ENCODE measurements at regions not wholly inside any gene's neighbourhood (a gene's known extent, or its start where the extent isn't known, plus 50 kb on each side); places are given as distances from the start of the nearest gene placed in this dataset.
A peak's percentile ranks its signal among the peaks of the same experiment; 100 is the strongest.
"Not testable (repeated sequence)": the region's sequence is repeated elsewhere in the genome, so short reads cannot be mapped to it uniquely, and the experiment has no call there.

DNA sequence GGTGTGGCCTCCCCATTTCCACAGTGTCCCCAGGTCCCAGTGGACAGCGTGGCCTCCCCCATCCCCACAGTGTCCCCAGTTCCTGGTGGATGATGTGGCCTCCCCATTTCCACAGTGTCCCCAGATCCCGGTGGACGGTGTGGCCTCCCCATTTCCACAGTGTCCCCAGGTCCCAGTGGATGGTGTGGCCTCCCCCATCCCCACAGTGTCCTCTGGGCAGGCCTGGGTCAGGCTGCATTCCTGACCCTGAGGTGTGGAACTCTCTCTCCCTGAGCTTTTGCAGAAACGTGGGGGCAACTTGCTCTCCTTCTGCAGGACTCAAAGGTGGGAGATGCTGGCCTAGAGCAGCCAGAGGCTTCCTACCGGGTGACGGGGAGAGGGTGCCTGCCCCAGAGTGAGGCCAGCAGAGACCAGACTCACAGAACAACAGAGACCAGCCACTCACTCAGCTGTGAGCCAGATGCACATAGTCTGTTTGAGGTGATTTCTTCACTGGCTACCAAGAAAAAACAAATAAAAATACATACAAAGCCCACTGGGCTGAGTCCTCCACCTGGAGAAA, 85.8 kb upstream of the FGF3 start:
- no peak for DNase-seq

DNA sequence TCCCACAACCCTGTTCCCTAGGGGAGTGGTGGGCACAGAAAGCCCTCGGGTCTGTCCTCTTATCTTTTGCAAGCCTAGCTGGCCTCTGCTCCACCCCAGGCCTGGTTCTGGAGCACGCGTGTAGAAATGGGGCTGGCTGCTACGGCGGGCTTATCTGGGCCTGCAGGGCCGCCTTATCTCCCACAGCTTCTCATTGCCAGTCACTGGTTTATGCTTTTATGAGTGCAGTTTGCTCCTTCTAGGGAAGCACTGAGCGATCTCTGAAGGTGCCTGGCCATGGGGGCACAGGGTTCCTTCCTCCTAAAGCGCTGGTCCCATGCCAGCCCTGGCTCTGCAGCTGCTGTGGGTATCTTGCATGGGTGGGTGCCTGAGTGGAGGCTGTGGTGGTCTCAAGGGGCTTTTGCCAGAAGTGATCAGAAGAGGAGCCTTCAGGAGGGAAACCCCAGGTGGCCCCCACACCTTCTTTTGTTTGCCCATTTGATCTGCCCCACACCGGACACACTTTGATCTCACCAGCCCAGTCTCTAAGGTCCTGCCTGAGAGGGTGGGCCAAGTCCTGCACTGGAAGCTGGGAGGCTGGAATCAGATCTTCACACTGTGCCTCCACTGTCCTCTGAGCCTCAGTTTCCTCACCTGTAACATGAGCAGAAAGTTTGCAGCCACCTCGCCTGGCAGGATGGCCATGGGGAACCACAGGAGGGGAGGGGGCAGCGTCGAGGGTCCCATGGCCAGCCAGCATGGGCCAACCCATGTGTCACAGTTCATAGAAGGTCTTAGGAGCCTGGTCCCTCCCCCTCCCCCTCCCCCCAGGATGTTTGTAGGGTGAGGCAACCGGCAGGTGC, 86.6 kb upstream of the FGF3 start:
- no peak for DNase-seq

DNA sequence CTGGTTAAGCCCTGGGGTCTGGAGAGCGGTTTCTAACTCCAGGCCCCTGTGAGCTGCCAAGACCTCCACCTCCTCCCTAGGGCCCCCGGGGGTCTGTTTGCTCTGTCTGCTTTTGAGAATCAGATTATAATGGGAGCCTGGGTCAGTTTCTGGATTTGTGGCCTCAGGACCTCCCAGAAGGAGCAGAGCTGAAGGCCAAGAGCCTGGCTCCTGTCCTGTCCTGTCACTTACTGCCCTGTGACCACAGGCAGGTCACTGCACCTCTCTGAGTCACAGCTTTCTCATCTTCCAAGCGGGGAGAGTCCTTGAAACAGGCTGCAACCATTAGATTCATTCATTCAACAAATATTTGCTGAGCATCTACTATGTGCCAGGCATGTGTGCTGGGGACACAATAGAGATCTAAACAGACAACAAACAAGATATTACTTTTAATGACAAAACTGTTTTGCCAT, 87.3 kb upstream of the FGF3 start:
- no peak for DNase-seq

DNA sequence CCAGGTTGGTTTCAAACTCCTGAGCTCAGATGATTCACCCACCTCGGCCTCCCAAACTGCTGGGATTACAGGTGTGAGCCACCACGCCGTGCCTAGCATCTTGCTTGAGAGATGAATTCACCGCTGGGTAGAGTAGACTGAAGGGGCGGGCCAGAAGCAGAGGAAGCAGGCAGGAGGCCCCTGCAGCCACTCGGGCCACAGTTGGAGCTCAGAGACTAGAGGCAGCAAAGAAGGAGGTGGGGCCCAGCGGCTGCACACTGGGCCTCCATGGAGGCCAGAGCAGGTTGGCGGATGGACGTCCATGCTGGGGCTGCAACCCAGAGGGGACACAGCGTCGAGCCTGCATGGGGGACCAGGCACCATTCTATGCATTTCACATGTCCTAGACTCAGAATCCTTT, 88.4 kb upstream of the FGF3 start:
- no peak for DNase-seq

DNA sequence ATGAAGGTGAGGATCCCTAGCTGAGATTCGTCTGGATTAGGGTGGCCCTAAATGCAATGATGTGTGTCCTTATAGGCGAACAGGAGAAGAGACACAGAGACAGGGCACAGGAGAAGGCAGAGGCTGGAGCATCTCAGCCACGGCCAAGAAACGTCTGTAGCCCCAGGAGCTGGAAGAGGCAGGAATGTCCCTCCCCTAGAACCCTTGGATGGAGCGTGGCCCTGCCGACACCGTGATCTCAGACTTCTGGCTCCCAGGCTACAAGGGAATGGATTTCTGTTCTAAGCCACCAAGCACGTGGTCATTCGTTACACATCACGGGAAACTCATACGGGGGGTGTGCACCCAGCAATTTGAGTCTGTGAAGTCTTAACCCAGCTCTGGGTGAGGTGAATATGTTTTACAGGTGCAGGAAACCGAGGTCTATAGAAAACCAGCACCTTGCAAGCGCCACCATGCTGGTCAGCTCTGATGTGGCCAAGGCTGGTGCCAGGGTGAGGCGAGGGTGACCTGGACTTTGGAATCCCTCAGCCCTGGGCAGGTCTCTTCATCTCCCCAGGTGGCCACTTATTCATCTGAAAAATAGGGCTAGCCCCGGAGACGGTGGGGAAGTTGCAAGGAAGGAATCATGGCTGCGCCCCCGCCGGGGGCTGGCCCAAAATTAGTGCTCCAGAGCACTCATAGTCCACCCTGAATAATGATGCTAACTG, 89.5 kb upstream of the FGF3 start:
- DNase-seq = no peak

DNA sequence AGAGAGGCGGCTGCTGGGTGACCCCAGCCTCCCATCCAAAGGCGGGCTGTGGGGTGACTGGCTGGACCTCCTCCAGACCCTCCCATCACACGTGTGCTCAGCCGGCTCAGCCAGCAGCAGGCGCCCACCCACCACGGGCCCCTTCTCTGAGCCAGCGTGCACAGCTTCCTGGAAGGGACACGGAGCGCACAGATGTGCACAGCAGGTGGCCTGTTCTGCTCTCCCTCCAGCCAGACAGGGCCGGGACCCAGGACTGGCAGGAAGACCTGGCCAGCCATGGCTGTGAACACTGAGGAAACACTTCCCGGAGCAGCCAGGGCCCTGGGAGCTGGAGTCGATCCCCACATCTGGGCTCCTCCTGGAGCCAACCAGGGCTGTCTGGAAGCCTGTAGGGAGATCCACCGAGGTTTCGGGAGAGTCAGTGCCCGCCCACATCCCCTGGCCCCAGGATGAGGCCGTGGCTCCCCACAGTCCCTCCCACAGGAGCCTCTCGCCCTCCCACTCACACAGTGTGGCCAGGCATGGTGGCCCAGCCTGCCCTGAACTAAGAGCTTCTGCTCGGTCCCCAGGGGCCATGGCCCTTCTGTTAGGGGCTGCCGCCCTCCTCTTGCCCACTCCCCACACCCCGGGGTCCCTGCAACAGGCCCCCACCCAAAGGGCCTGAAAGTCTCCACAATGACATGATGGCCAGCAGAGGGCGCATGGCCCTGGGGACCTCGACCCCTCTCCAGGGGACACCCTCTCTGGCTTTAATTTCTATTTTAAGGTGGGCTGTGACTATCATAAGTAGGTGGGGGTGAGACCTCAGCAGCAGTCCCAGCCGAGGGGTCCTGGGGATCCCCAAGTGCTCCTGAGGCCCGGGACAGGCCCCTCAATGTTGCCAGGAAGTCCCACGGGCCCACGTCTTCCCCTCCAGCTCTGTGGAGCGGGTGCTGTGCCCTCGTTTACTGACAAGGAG, 90.6 kb upstream of the FGF3 start:
- DNase-seq = peak; percentile 24 to 92 (median 80)

DNA sequence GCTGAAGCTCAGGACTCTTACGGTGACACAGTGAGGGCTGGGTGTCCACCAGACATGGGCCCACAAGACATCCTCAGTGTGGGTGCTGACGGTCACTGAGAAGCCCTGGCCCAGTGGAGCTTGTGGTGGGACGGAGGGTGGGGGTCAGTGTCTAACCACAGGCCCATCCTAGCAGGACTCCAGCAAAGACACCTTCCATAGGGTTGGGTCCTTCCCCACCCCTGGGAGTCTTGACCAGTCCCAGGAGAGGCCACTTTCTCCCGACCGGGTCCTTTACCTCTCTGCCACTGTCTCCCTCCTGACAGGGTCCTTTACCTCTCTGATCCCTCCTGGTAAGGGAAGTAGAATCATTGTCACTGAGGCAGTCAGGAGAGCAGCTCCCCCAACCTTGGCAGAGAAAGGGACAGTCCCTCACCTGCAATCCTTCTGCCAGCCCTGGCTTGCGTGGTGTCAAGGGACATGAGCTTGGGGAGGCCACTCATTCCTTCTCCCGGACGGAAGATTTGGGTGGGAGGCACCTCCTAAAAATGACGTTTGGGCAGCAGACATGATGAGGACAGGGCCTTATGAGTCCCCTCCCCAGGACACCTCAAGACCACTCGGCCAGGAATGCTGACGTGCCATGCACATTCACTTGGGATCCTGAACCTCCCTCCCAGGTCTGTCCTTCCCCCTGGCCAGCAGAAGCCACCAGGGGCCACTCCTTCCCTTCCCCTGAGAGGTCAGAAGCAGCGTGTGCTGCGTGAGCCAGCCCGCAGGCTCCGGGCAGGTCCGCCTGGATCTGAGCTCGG, 91.5 kb upstream of the FGF3 start:
- no peak for DNase-seq

DNA sequence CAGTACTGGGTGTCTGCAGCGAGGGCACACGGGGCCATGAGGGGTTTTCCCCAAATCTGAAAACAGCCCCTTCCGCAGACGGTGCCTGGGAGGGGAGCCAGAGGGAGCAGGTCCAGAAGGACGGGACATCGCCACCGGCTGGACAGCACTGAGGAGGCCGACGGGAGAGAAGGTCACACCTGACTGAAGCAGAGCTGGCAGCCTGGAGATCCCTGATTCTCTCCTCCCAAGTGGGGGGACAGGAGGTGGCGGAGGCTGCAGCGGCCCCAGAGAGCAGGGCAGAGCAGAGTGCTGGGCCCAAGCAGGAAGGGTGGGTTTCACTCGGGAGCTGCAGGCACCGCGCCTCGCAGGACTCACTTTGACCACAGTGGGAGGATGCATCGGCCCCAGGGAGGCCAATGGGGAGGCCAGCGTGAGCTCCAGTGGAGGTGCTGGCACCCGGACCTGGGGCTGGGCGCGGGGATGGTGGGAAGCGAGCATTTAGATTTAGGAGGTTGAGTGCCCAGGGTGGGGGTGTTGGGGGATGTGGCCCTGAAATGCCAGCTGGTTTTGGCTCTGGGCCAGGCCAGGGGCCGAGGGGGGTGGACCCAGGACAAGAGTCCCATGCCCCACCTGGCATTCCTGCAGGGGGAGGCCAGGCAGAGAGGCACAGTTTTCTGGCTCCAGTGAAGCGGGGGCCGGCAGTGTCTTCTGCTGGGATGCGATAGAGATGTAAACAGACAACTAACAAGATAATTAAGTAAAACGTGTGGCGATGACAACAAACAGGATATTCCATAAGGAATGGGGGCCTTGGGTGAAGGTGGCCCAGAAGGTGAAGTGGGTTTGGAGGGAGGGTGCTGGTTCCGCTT, 92.3 kb upstream of the FGF3 start:
- DNase-seq = no peak

DNA sequence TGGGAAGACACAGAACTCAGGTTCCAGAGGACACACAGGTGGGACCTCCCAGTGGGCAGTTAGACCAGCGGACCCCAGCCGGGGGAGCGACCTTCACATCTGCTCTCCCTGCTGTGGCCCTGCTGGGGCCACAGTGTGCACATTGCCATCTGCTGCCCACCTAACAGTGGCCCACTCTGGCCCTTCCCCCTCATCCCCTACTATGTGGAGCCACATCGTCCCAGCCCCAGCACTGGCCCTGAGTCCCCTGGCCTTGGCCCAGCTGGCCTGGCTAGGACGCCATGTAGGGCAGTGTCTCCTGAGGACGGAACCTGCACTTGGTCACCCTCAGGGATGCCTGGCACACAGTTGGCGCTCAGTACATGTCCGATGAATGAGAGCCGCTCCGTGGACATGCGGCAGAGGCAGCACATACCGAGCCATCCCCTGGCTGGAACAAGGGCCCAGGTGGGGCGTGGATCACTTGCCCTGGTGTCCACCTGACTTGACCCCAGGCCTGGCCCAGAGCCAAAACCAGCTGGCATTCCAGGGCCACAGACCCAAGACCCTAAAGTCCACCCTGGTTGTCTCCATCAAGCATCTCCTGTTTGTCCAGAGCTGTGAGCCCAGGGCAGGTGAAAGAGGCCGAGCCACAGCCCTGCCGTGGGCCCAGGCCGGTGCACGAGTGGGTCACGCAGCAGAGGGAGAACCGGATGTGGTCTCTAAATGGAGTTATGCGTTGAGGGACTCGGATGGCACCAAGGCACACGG, 93.1 kb upstream of the FGF3 start:
- DNase-seq = no peak

DNA sequence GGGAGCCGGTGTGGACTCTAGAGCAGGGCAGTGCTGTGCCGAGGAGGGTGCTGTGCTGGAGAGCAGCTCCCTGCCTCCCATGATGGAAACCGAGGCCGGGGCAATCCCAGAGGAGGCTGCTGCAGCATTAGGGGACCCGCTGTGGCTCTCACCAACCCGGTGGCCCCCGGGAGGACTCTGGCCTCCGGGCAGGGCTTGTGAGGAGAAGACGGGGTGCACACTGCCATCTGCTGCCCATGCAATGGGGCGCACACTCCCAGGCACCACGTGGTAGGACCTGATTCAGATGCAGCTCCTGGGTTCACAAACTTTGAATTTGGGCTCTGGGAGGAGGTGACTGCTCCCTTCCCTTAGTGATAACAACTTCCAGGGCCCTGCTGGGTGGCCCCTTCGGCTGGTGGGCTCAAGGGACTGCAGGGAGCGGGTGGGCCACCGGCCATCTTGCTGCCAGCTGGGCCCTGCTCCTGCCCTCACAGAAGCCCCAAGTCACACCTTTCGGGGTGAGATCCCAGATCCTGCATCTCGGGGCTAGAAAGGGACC, 93.8 kb upstream of the FGF3 start:
- no peak for DNase-seq

DNA sequence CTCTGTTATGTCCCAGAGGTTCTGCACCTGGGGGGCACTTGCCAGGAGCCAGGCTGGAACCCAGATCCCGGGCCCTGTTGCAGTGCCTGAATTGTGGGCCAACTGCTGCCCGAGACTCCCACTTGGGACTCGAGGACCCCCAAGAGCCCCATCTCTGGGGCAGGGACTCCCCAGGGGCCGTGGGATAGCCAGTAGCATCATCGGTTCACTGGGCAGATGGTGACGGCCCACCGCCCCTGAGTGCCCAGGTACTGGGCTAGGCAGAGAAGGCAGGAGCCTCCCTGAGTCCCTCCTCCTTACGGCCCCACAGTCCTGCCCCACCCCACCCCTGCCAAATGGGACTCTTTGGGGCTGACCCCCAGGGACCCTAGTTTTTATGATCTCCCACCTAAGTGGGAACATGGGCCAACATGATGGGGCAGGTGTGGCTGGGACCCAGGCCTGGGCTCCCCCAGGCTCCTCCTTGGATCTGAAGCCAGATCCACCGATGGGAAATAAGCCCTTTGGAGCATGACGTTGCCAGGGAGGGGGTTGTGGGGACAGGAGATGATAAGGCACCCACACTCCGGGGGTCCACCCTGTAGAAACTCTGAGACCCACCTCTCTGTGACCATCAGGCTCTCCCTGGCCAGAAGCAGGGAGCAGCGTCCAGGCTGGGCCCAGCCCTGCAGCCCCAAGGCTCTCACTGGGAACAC, 94.5 kb upstream of the FGF3 start:
- no peak for DNase-seq

DNA sequence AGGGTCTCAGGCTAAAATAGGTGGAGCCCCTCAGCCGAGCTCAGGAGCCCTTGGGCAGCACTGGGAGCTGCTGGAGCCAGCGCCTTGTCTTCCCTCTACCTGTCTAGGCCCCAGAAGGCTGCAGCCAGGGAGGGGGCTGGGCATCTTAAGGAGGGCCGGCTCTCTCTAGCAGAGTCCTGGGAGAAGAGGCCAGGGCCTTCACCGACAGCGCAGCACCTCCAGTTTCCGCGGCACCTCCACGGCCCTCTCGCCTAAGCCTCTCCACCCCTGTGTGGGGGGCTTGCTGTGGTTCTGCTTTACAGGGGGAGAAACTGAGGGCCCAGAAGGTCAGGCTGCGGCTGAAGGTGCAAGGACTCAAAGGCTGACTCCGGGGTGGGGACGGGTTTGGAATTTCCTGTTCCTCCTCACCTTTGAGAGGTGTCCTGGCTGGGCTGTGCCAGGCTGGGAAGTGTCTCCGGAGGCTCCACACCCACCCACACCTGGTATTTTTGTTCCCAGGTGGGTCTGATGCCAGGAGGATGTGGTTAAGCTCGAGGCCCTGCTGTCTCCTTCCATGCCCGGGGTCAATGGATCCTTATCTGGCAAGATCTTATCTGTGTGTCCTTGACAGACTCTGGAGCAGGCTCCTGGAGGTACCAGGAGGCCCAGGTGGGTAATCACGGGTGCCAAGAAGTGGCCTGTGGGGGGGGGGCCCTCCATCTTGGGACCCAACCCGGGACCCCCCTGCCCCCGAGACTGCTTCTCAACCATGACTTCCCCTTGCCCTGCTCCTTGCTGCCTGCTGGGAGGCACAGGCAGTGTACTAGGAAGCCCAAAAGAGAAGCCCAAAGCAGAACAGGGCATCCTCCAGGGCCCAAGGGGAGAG, 95.3 kb upstream of the FGF3 start:
- DNase-seq = no peak

DNA sequence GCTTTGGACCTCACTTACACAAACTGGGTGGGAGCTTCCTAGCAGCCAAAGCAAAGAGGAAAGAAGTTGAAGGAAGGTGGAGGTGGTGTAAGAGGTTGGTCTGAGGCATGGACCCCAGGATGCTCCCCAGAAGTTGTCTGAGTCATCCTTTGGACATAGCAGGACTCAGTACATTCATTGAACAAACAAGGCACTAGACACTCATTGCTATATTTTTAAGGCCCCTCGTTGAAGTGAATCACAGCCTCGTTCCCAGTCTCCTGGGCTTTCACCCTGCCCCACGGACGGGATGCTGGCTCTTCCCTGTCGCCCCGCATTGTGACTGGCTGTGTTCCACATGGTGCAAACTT, 95.9 kb upstream of the FGF3 start:
- no peak for DNase-seq

DNA sequence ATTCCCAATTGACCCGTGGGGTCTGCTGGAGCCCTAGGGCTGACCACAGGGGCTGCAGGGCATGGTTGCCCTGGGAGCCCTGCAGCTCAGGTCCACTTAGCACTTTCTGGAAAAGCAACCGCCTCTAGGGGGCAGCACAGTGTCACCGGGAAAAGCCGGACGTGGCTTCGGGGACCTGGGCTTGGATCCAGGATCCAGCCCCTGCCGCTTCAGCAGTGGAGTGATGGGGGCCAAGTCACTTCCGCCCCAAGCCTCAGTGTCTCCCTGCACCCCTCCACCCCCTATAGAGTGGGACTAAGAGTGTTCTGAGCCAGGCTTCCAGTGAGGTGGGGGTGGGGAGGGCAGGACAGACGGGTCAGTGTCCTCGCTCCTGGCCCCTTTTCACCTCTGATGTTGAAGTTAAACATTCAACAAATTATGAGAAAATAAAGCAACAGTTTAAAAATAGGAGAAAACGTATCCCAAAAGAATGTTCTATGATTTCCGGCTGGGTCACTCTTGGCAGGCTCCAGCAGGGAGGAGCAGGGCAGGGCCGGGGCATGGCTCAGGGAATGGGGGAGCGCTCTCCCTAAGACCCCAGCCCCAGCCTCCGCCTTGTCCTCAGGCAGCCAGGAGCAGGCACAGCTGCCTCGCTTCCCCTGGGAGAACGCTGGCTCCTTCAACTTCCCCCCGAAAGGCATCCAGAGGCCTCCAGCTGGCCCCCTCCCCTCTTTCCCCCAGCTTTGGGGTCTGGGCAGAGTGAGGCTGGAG, 96.5 kb upstream of the FGF3 start:
- DNase-seq = peak; percentile 56 to 93 (median 85)

DNA sequence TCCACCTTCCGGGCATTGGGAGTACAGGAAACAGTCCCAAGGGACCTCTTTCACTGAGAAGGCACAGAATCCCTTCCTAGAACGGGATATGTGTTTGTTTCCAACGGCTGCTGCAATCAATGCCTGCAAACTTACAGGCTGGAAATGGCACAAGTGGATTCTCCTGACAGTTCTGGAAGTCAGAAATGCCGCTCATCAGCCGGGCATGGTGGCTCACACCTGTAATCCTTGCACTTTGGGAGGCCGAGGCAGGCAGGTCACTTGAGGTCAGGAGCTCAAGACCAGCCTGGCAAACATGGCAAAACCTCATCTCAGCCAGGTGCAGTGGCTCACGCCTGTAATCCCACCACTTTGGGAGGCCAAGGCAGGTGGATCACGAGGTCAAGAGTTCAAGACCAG, 97.0 kb upstream of the FGF3 start:
- not testable (repeated sequence) for DNase-seq

DNA sequence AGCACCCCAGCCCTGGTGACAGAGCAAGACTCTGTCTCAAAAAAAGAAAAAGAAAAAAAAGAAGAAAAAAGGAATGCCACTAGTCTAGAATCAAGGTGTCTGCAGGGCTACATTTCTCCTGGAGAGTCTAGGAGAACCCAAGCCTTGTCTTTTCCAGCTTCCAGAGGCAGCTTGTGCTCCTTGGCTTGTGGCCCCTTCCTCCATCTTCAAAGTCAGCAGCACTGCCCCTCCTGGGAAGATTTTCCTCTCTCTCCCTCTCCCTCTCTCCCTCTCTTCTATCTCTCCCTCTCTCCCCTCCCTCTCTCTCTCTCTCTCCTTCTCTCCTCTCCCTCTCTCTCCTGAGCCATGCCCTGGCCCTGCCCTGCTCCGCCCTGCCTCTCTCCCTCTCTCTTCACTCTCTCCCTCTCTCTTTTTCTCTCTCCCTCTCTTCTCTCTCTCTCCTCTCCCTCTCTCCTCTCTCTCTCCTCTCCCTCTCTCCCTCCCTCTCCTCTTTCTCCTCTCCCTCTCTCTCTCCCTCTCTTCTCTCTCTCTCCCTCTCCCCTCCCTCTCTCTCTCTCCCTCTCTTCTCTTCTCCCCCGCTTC, 97.7 kb upstream of the FGF3 start:
- no peak for DNase-seq

All from muscle of back (tissue), 3 donors.